ENCODE measurements at regions not wholly inside any gene's neighbourhood (a gene's known extent, or its start where the extent isn't known, plus 50 kb on each side); places are given as distances from the start of the nearest gene placed in this dataset.

DNA sequence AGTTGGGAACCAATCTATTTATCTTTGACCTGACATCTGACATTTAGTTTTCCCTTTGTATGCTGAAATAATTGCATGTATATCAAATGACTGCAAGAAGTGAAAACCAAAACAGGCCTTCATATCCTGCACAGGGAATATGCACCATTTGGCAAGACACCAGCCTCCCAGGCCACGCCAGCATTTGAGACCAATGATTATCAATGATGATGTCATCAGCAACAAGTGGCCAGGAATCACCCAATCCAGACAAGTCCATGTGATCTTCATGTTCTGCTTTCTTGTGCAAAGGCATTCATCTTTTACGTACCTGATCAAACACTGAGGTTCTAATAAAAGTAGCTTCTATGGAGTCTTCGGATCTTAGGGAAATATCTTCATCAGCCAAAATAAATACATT lies 107.4 kb upstream of the TENT5A start:
- Histone ChIP-seq H3K9ac (ENCODE audit: low read length) (no peak overlapping the region), H2BK120ac (ENCODE audit: insufficient read depth, low read length, poor library complexity) (no peak overlapping the region), H3K4me1 (ENCODE audit: control insufficient read depth in 1 of 2, insufficient read depth in 2 of 2, low read length in 2 of 2) (no peaks in the 10 kb centered on the region), H2BK12ac (ENCODE audit: low read length) (no peak overlapping the region), H4K91ac (ENCODE audit: low read depth, low read length) (no peak overlapping the region), H2BK5ac (ENCODE audit: low read depth, low read length, poor library complexity) (no peak overlapping the region), H3K4me2 (ENCODE audit: low read length) (no peak overlapping the region), H3K79me1 (ENCODE audit: low read length) (no peaks in the 10 kb centered on the region), H3K23ac (ENCODE audit: low read length) (no peak overlapping the region), H4K12ac (ENCODE audit: low read depth, low read length) (no peak overlapping the region), H3K27ac (ENCODE audit: low read depth, low read length) (no peak overlapping the region), H3K36me3 (ENCODE audit: control insufficient read depth in 1 of 2, insufficient read depth in 2 of 2, low read length in 2 of 2) (no peaks in the 10 kb centered on the region), H2AK5ac (ENCODE audit: low read length) (no peak overlapping the region), H4K8ac (ENCODE audit: low read depth, low read length) (no peak overlapping the region), H3K79me2 (ENCODE audit: control insufficient read depth, insufficient read depth, low read length, poor library complexity) (no peaks in the 10 kb centered on the region), H2AFZ (ENCODE audit: insufficient read depth, low read length, poor library complexity) (no peak overlapping the region), H3K18ac (ENCODE audit: low read length) (no peak overlapping the region), H3K14ac (ENCODE audit: low read length) (no peak overlapping the region), H3K27me3 (ENCODE audit: insufficient read depth, low read length) (no peaks in the 10 kb centered on the region), H3K4me3 (ENCODE audit: low read depth, low read length) (no peak overlapping the region), H3K4ac (ENCODE audit: low read depth, low read length) (no peak overlapping the region), H3K9me3 (ENCODE audit: insufficient read depth, low read depth, low read length) (no peaks in the 10 kb centered on the region)
- no CpG with 5 or more reads among the region's 3 CpGs for WGBS (ENCODE audit: extremely low coverage, insufficient coverage, insufficient read length)
- no peak for DNase-seq

GRCh38 chr6:81857812-81858211 lies 105.3 kb upstream of the TENT5A start:
- DNase-seq, result no peak
- H3K14ac ChIP-seq (ENCODE audit: low read length), result no peak overlapping the region
- no peak overlapping the region for H2BK12ac ChIP-seq (ENCODE audit: low read length)
- H4K12ac ChIP-seq (ENCODE audit: low read depth, low read length), result no peak overlapping the region
- H3K9ac ChIP-seq (ENCODE audit: low read length), result no peak overlapping the region
- no peak overlapping the region for H2BK120ac ChIP-seq (ENCODE audit: insufficient read depth, low read length, poor library complexity)
- H3K4me1 ChIP-seq (ENCODE audit: control insufficient read depth in 1 of 2, insufficient read depth in 2 of 2, low read length in 2 of 2), result no peaks in the 10 kb centered on the region
- no peak overlapping the region for H3K4me3 ChIP-seq (ENCODE audit: low read depth, low read length)
- H3K9me3 ChIP-seq (ENCODE audit: insufficient read depth, low read depth, low read length), result no peaks in the 10 kb centered on the region
- H3K36me3 ChIP-seq (ENCODE audit: control insufficient read depth in 1 of 2, insufficient read depth in 2 of 2, low read length in 2 of 2), result no peaks in the 10 kb centered on the region
- H2AK5ac ChIP-seq (ENCODE audit: low read length), result no peak overlapping the region
- H3K79me1 ChIP-seq (ENCODE audit: low read length), result no peaks in the 10 kb centered on the region
- H3K18ac ChIP-seq (ENCODE audit: low read length), result no peak overlapping the region
- no peaks in the 10 kb centered on the region for H3K27me3 ChIP-seq (ENCODE audit: insufficient read depth, low read length)
- no peak overlapping the region for H4K91ac ChIP-seq (ENCODE audit: low read depth, low read length)
- no peaks in the 10 kb centered on the region for H3K79me2 ChIP-seq (ENCODE audit: control insufficient read depth, insufficient read depth, low read length, poor library complexity)
- H3K4me2 ChIP-seq (ENCODE audit: low read length), result no peak overlapping the region
- no peak overlapping the region for H4K8ac ChIP-seq (ENCODE audit: low read depth, low read length)
- H3K4ac ChIP-seq (ENCODE audit: low read depth, low read length), result no peak overlapping the region
- no peak overlapping the region for H3K23ac ChIP-seq (ENCODE audit: low read length)
- no peak overlapping the region for H3K27ac ChIP-seq (ENCODE audit: low read depth, low read length)
- H2AFZ ChIP-seq (ENCODE audit: insufficient read depth, low read length, poor library complexity), result no peak overlapping the region
- H2BK5ac ChIP-seq (ENCODE audit: low read depth, low read length, poor library complexity), result no peak overlapping the region

GRCh38 chr6:81856872-81857271 lies 104.4 kb upstream of the TENT5A start:
- no peak overlapping the region for H2BK5ac ChIP-seq (ENCODE audit: low read depth, low read length, poor library complexity)
- no peak overlapping the region for H3K9ac ChIP-seq (ENCODE audit: low read length)
- no peak overlapping the region for H3K18ac ChIP-seq (ENCODE audit: low read length)
- no peak overlapping the region for H4K12ac ChIP-seq (ENCODE audit: low read depth, low read length)
- no peaks in the 10 kb centered on the region for H3K4me1 ChIP-seq (ENCODE audit: control insufficient read depth in 1 of 2, insufficient read depth in 2 of 2, low read length in 2 of 2)
- H3K79me1 ChIP-seq (ENCODE audit: low read length), result no peaks in the 10 kb centered on the region
- no peak overlapping the region for H3K27ac ChIP-seq (ENCODE audit: low read depth, low read length)
- no peaks in the 10 kb centered on the region for H3K79me2 ChIP-seq (ENCODE audit: control insufficient read depth, insufficient read depth, low read length, poor library complexity)
- H3K9me3 ChIP-seq (ENCODE audit: insufficient read depth, low read depth, low read length), result no peaks in the 10 kb centered on the region
- no peak overlapping the region for H2AFZ ChIP-seq (ENCODE audit: insufficient read depth, low read length, poor library complexity)
- H2BK120ac ChIP-seq (ENCODE audit: insufficient read depth, low read length, poor library complexity), result no peak overlapping the region
- no peak overlapping the region for H4K8ac ChIP-seq (ENCODE audit: low read depth, low read length)
- no peak overlapping the region for H2AK5ac ChIP-seq (ENCODE audit: low read length)
- no peak overlapping the region for H3K4me3 ChIP-seq (ENCODE audit: low read depth, low read length)
- no peak for DNase-seq
- no peak overlapping the region for H3K14ac ChIP-seq (ENCODE audit: low read length)
- no CpG with 5 or more reads among the region's 1 CpG for WGBS (ENCODE audit: extremely low coverage, insufficient coverage, insufficient read length)
- H2BK12ac ChIP-seq (ENCODE audit: low read length), result no peak overlapping the region
- no peak overlapping the region for H3K4me2 ChIP-seq (ENCODE audit: low read length)
- no peaks in the 10 kb centered on the region for H3K36me3 ChIP-seq (ENCODE audit: control insufficient read depth in 1 of 2, insufficient read depth in 2 of 2, low read length in 2 of 2)
- no peak overlapping the region for H4K91ac ChIP-seq (ENCODE audit: low read depth, low read length)
- H3K27me3 ChIP-seq (ENCODE audit: insufficient read depth, low read length), result no peaks in the 10 kb centered on the region
- H3K4ac ChIP-seq (ENCODE audit: low read depth, low read length), result no peak overlapping the region
- H3K23ac ChIP-seq (ENCODE audit: low read length), result no peak overlapping the region

- no peak overlapping the region for H4K8ac ChIP-seq (ENCODE audit: low read depth, low read length)
- no peaks in the 10 kb centered on the region for H3K79me1 ChIP-seq (ENCODE audit: low read length)
- no peak overlapping the region for H3K27ac ChIP-seq (ENCODE audit: low read depth, low read length)
- no peaks in the 10 kb centered on the region for H3K9me3 ChIP-seq (ENCODE audit: insufficient read depth, low read depth, low read length)
- H3K4ac ChIP-seq (ENCODE audit: low read depth, low read length), result no peak overlapping the region
- no peak overlapping the region for H3K23ac ChIP-seq (ENCODE audit: low read length)
- no peak overlapping the region for H2AFZ ChIP-seq (ENCODE audit: insufficient read depth, low read length, poor library complexity)
- H2AK5ac ChIP-seq (ENCODE audit: low read length), result no peak overlapping the region
- no peak overlapping the region for H3K9ac ChIP-seq (ENCODE audit: low read length)
- no peak overlapping the region for H3K4me2 ChIP-seq (ENCODE audit: low read length)
- no peak overlapping the region for H2BK12ac ChIP-seq (ENCODE audit: low read length)
- DNase-seq, result no peak
- H3K4me1 ChIP-seq (ENCODE audit: control insufficient read depth in 1 of 2, insufficient read depth in 2 of 2, low read length in 2 of 2), result no peaks in the 10 kb centered on the region
- no peak overlapping the region for H3K18ac ChIP-seq (ENCODE audit: low read length)
- H4K12ac ChIP-seq (ENCODE audit: low read depth, low read length), result no peak overlapping the region
- no peaks in the 10 kb centered on the region for H3K36me3 ChIP-seq (ENCODE audit: control insufficient read depth in 1 of 2, insufficient read depth in 2 of 2, low read length in 2 of 2)
- no peak overlapping the region for H3K4me3 ChIP-seq (ENCODE audit: low read depth, low read length)
- H3K14ac ChIP-seq (ENCODE audit: low read length), result no peak overlapping the region
- H2BK5ac ChIP-seq (ENCODE audit: low read depth, low read length, poor library complexity), result no peak overlapping the region
- WGBS (ENCODE audit: extremely low coverage, insufficient coverage, insufficient read length), result no CpG with 5 or more reads among the region's 2 CpGs
- H3K79me2 ChIP-seq (ENCODE audit: control insufficient read depth, insufficient read depth, low read length, poor library complexity), result no peaks in the 10 kb centered on the region
- H3K27me3 ChIP-seq (ENCODE audit: insufficient read depth, low read length), result no peaks in the 10 kb centered on the region
- no peak overlapping the region for H2BK120ac ChIP-seq (ENCODE audit: insufficient read depth, low read length, poor library complexity)
- no peak overlapping the region for H4K91ac ChIP-seq (ENCODE audit: low read depth, low read length)
Observed at GRCh38 chr6:81854474-81854873, 102.0 kb upstream of the TENT5A start.

DNA sequence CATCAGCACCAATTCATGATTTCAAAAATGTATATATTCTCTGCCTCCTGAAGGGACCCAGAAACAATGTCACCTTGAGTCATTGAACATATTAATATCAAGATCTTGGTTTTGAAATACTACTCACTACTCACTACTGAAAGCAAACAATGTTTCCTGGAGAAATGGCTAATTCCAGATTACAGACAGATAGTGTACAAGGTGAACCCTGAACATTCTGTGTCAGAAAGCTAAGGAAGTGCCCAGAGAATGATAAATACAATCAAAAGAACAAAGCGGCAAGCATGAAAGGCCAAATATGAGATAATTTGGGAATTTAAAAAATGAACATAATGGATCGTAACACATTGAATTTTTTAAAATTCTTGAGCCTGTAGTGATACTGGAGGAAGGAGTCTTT lies 101.5 kb upstream of the TENT5A start:
- Histone ChIP-seq H3K4ac (ENCODE audit: low read depth, low read length) (no peak overlapping the region), H3K27me3 (ENCODE audit: insufficient read depth, low read length) (no peaks in the 10 kb centered on the region), H2BK5ac (ENCODE audit: low read depth, low read length, poor library complexity) (no peak overlapping the region), H2BK12ac (ENCODE audit: low read length) (no peak overlapping the region), H3K9ac (ENCODE audit: low read length) (no peak overlapping the region), H3K79me1 (ENCODE audit: low read length) (no peaks in the 10 kb centered on the region), H4K91ac (ENCODE audit: low read depth, low read length) (no peak overlapping the region), H4K12ac (ENCODE audit: low read depth, low read length) (no peak overlapping the region), H3K79me2 (ENCODE audit: control insufficient read depth, insufficient read depth, low read length, poor library complexity) (no peaks in the 10 kb centered on the region), H3K4me3 (ENCODE audit: low read depth, low read length) (no peak overlapping the region), H3K9me3 (ENCODE audit: insufficient read depth, low read depth, low read length) (no peaks in the 10 kb centered on the region), H4K8ac (ENCODE audit: low read depth, low read length) (no peak overlapping the region), H3K4me1 (ENCODE audit: control insufficient read depth in 1 of 2, insufficient read depth in 2 of 2, low read length in 2 of 2) (no peaks in the 10 kb centered on the region), H3K36me3 (ENCODE audit: control insufficient read depth in 1 of 2, insufficient read depth in 2 of 2, low read length in 2 of 2) (no peaks in the 10 kb centered on the region), H2BK120ac (ENCODE audit: insufficient read depth, low read length, poor library complexity) (no peak overlapping the region), H2AFZ (ENCODE audit: insufficient read depth, low read length, poor library complexity) (no peak overlapping the region), H3K4me2 (ENCODE audit: low read length) (no peak overlapping the region), H3K23ac (ENCODE audit: low read length) (no peak overlapping the region), H3K27ac (ENCODE audit: low read depth, low read length) (no peak overlapping the region), H3K18ac (ENCODE audit: low read length) (no peak overlapping the region), H2AK5ac (ENCODE audit: low read length) (no peak overlapping the region), H3K14ac (ENCODE audit: low read length) (no peak overlapping the region)
- DNase-seq, result no peak
- no CpG with 5 or more reads among the region's 2 CpGs for WGBS (ENCODE audit: extremely low coverage, insufficient coverage, insufficient read length)

Measured in trophoblast cell (in vitro differentiated cells and primary cell).